ENCODE measurements at regions not wholly inside any gene's neighbourhood (a gene's known extent, or its start where the extent isn't known, plus 50 kb on each side); places are given as distances from the start of the nearest gene placed in this dataset.
"Not testable (repeated sequence)": the region's sequence is repeated elsewhere in the genome, so short reads cannot be mapped to it uniquely, and the experiment has no call there.

DNA sequence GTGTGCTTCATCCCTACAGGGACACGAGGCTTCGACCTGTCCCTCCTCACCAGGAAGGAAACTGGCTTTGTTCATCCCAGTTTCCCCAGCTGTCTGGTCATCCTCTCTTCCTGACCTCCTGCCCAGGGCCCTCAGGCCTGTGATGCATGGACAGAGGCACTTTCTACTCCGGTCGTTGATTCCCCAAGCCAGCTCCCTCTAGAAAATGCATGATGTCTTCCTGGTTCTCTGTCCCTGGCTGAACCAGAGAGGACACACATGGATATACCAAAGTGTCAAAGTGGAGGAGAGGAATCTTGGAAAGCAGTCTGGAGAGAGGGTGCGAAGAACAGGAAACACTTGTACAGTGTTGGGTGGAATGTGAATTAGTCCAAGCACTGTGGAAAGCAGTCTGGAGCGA lies 501.4 kb downstream of the TMEM121 start:
- TF ChIP-seq, protein P1, sequence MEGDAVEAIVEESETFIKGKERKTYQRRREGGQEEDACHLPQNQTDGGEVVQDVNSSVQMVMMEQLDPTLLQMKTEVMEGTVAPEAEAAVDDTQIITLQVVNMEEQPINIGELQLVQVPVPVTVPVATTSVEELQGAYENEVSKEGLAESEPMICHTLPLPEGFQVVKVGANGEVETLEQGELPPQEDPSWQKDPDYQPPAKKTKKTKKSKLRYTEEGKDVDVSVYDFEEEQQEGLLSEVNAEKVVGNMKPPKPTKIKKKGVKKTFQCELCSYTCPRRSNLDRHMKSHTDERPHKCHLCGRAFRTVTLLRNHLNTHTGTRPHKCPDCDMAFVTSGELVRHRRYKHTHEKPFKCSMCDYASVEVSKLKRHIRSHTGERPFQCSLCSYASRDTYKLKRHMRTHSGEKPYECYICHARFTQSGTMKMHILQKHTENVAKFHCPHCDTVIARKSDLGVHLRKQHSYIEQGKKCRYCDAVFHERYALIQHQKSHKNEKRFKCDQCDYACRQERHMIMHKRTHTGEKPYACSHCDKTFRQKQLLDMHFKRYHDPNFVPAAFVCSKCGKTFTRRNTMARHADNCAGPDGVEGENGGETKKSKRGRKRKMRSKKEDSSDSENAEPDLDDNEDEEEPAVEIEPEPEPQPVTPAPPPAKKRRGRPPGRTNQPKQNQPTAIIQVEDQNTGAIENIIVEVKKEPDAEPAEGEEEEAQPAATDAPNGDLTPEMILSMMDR (IDR thresholded peaks at IDR 0.05): not testable (repeated sequence)
- not testable (repeated sequence) for TF ChIP-seq POLR2A (IDR thresholded peaks at IDR 0.05)
